ENCODE measurements at regions not wholly inside any gene's neighbourhood (a gene's known extent, or its start where the extent isn't known, plus 50 kb on each side); places are given as distances from the start of the nearest gene placed in this dataset.

DNA sequence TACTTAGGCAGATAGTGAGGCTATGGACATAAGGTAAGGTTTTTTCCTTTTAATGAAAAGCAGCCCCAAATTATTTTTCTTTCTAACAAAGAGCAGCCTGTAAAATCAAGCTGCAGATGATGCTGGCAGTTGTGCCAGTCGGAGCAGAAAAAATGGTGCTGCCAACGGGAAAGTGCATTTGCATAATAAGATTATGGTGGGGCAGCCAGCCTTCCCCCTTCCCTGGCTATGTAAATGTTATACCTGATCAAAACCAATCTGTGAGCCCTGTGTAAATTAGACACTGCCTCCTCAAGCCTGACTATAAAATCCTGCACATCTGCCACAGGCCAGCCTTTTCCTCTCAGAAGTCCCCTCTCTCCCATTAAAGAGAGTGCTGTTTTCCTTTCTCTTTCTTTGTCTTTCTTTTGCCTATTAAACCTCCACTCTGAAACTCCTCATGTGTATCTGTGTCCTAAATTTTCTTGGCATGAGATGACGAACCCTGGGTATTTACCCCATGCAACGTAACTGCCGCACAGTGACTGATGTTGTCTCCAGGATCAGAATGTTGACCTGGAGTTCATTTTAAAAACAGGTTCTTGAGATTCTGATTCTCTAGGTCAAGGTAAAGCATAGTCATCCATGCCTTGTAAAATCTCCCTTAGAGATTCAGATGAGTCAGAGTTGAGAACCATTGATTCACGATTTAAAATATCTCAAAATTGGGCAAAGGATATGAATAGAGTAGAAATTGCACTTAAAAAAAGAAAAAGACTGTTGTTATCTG lies 167.3 kb upstream of the C1GALT1 start:
- TF ChIP-seq ZBTB7A (tag by site-specific recombination; IDR thresholded peaks at IDR 0.05; ENCODE audit: low read depth) (no peak), TCF7L2 (IDR thresholded peaks at IDR 0.05; ENCODE audit: borderline replicate concordance, low read depth, low read length) (no peak), ZNF292 (tag by site-specific recombination; IDR thresholded peaks at IDR 0.05; ENCODE audit: borderline replicate concordance, low read depth) (no peak), ZNF529 (tag by site-specific recombination; IDR thresholded peaks at IDR 0.05; ENCODE audit: insufficient replicate concordance) (no peak), ZNF16 (tag by site-specific recombination; IDR thresholded peaks at IDR 0.05; ENCODE audit: low read depth) (no peak), PRDM1 (tag by site-specific recombination; IDR thresholded peaks at IDR 0.05) (no peak), ZNF280D (tag by site-specific recombination; IDR thresholded peaks at IDR 0.05) (no peak), ZNF549 (tag by site-specific recombination; IDR thresholded peaks at IDR 0.05) (no peak), ZNF621 (tag by site-specific recombination; IDR thresholded peaks at IDR 0.05) (no peak)
- TF ChIP-seq, protein P1, sequence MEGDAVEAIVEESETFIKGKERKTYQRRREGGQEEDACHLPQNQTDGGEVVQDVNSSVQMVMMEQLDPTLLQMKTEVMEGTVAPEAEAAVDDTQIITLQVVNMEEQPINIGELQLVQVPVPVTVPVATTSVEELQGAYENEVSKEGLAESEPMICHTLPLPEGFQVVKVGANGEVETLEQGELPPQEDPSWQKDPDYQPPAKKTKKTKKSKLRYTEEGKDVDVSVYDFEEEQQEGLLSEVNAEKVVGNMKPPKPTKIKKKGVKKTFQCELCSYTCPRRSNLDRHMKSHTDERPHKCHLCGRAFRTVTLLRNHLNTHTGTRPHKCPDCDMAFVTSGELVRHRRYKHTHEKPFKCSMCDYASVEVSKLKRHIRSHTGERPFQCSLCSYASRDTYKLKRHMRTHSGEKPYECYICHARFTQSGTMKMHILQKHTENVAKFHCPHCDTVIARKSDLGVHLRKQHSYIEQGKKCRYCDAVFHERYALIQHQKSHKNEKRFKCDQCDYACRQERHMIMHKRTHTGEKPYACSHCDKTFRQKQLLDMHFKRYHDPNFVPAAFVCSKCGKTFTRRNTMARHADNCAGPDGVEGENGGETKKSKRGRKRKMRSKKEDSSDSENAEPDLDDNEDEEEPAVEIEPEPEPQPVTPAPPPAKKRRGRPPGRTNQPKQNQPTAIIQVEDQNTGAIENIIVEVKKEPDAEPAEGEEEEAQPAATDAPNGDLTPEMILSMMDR (tag by site-specific recombination; IDR thresholded peaks at IDR 0.05), result no peak
